ENCODE measurements at regions not wholly inside any gene's neighbourhood (a gene's known extent, or its start where the extent isn't known, plus 50 kb on each side); places are given as distances from the start of the nearest gene placed in this dataset.
"Not testable (repeated sequence)": the region's sequence is repeated elsewhere in the genome, so short reads cannot be mapped to it uniquely, and the experiment has no call there.

GRCh38 chr11:67820081-67820480 is 145.7 kb upstream of the ALDH3B2 start:
- TF ChIP-seq, protein P1, sequence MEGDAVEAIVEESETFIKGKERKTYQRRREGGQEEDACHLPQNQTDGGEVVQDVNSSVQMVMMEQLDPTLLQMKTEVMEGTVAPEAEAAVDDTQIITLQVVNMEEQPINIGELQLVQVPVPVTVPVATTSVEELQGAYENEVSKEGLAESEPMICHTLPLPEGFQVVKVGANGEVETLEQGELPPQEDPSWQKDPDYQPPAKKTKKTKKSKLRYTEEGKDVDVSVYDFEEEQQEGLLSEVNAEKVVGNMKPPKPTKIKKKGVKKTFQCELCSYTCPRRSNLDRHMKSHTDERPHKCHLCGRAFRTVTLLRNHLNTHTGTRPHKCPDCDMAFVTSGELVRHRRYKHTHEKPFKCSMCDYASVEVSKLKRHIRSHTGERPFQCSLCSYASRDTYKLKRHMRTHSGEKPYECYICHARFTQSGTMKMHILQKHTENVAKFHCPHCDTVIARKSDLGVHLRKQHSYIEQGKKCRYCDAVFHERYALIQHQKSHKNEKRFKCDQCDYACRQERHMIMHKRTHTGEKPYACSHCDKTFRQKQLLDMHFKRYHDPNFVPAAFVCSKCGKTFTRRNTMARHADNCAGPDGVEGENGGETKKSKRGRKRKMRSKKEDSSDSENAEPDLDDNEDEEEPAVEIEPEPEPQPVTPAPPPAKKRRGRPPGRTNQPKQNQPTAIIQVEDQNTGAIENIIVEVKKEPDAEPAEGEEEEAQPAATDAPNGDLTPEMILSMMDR (conservative IDR thresholded peaks at IDR 0.05): no peak
- TF ChIP-seq ZFX (IDR thresholded peaks at IDR 0.05): no peak
- H3K27ac ChIP-seq: no peak overlapping the region

- not testable (repeated sequence) for H3K27ac ChIP-seq
Observed at GRCh38 chr11:67817558-67817957, 143.1 kb upstream of the ALDH3B2 start.

GRCh38 chr11:67809301-67809700 is 134.9 kb upstream of the ALDH3B2 start:
- not testable (repeated sequence) for H3K27ac ChIP-seq

- H3K27ac ChIP-seq: not testable (repeated sequence)
Observed at GRCh38 chr11:67807896-67808295, 133.5 kb upstream of the ALDH3B2 start.

GRCh38 chr11:67806728-67807235 is 132.4 kb upstream of the ALDH3B2 start:
- peak overlapping the region; percentile 60 for H3K27ac ChIP-seq

DNA sequence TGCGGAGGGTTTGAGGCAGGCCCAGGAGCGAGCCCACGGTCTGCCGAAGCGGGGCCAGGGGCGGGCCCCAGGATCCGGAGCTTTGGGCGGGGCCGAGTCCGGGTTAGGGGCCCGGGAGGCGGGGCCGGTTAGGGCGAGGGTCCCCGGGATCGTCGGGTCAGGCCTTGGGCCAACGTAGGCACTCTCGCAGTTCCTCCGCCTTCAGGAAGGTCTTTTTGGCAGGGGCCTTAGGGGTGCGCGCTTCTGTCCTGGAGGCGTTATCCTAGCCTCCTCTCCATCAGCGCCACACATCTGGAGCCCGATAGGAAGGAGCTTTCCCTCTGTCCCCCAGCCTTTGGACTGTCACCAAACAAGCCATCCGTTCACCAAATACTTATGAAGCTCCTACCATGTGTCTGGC is 131.8 kb upstream of the ALDH3B2 start:
- peak overlapping the region; percentile 60 for H3K27ac ChIP-seq

DNA sequence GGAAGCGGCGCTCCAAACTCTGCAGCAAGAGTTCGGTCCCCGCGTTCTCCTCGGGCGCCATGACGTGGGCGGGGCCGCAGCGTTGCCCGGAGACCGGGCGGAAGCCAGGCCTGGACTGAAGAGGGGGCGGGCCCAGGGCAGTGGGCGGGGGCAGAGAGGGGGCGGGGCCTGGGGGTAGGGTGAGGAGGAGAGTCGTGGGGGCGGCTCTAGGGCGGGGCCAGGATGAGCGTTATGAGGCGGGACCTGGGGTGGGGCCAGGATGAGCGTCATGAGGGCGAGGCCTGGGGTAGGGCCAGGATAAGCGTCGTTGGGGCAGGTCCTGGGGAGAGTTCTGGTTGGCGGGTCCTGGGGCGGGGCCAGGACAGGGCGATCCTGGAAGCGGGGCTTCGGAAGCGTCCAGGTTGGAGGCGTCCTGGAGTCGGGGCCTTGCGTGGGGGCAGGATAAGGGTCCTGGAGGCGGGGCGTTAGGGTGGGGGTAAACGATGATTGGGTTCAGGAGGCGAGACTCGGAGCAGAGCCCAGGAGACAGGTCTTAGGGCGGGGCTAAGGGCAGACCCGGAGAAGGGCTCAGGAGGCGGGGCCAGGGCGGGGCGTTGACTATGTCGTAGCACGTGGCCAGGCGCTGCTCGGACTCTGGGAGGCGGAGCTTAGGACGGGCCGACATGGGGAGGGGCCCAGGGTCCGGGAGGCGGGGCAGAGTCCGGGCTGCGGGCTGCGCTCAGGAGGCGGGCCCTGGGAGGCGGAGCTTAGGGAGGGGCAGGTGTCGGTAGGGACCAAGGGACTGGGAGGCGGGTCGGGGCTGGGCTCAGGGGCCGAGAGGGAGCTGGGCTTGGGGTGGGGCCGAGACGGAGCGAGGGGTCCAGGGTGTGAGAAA is 131.1 kb upstream of the ALDH3B2 start:
- peak overlapping the region; percentile 60 for H3K27ac ChIP-seq

DNA sequence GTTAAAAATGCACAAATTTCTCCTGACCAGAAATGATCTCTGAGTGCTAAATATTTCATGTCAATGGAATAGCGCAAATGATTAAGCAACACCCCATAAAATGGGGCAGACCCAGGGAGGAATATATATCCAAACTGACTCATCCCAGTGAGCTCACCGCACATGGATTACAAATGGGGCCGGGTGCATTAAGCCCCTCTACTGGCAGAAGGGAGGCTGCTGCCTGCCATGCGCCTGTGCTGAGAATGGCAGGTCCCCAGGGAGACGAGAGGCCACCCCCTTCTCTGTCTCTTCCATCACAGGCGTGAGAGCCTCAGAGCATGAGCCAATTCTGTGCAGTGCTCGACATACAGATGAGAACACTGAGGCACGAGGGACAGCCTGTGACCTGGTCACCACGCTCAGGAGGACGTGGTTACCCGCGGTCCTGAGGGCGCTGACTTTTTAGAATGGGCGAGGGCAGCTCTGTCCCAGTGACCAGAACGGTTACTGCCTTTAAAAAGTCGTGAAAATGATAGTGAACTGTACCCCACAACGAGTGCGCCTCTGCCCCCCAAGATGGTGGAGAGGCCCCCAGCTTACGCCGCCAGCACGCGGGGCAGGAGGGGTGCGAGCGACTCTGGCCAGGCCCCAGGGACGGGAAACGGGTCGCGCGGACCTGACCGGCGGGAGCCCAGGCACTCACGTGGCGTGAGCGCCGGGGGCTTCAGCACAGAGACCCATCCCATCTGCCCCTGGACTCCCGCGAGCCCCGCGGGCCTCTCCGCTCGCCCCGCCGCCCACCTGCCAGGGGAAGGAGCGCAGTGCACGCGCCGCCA is 130.2 kb upstream of the ALDH3B2 start:
- peak overlapping the region; percentile 60 for H3K27ac ChIP-seq

GRCh38 chr11:67803519-67803918 is 129.1 kb upstream of the ALDH3B2 start:
- not testable (repeated sequence) for H3K27ac ChIP-seq

DNA sequence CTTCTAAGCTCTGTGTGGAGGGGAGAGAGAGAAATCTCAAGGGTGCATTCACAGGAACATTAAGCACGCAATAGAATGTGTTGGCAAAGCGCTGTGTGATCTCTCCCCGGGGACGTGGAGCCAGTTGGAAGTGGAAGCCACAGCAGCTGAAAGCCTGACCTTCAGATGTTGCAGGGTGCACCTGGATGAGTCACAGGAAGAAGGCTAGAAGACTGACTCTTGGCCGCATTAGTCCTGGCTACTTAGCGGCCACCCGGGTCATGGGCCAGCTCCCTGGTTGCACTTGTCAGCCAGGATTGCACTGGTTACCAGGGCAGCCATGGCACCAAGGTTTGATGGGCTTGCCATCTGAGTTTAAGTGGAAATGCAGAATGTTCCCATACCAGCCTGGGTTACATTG is 128.6 kb upstream of the ALDH3B2 start:
- H3K27ac ChIP-seq: not testable (repeated sequence)

DNA sequence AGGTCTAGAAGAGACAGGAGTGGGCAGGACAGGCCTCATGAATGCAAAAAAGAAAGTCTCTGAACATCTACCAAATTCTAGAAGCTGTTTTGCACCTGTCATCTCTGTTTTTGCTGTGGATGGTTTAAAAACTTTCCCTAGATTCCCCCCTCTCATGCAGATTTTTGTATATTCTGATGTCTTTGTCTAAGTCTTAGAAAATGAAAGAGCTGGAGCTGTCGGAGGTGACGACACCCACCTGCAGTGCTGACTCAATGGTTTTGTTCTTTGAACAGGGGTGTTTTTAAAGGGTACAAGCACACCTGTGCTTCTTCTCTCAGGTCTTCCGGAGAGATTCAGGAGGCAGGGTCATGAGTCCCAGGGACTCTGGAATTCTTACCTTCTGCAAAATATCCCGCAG is 128.2 kb upstream of the ALDH3B2 start:
- H3K27ac ChIP-seq: not testable (repeated sequence)

DNA sequence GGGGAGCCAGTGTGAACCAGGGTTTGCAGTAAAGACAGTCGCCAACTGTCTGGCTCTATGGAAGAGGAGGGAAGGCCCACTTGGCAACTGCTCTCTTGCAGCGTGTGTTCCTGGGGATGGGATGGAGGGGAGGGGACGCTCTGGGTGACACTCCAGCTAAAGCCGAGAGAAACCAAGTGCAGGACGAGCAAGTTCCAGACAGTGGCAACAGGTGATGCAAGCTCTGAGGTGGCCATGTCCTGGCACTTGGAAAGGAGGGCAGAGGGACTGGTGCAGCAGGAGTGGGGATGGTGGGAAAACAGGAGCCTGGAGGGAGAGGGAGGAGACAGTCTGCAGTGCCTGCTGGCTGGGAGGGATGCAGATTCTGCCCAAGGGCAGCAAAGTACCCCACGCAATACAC is 127.0 kb upstream of the ALDH3B2 start:
- not testable (repeated sequence) for H3K27ac ChIP-seq

DNA sequence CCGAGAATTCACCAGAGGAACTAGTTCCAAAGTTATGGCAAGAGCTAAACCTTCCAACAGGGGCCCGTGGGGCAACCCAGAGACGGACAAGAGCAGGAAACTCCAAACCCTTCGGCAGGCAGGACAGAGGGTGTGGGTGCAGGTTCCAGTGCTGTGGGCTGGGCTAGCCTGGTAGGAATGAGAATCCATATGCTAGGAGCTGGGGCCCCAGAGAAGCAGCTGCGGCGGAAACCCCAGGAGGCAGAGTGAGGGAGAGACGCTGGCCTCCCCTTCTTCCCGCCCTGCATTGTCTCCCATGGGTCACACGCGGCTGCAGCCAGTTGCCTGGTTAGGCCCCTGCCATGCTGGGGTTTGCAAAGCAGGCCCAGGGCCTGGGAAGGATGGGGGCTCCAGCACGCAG is 126.2 kb upstream of the ALDH3B2 start:
- not testable (repeated sequence) for H3K27ac ChIP-seq

DNA sequence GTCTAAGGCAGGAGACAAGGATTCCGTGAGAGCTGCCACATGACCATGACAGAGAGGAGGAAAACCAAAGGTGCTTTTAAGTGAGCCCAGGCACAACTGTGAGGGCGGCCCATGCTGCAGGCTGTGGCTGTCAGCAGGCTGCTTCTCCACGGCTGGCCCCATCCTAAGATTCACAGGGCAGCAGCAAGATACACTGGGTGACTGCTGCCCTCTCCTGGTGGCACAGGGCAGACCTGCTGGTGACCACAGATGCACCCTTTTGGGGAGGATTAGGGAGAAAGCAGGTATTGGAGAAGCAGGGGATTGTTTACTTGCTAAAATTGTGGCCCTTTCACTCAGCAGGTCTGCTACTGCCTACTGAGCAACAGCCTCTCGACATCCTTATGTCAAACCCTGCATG is 125.4 kb upstream of the ALDH3B2 start:
- TF ChIP-seq, protein P1 (conservative IDR thresholded peaks at IDR 0.05): peak; percentile 70
- not testable (repeated sequence) for H3K27ac ChIP-seq

- H3K27ac ChIP-seq: not testable (repeated sequence)
Observed at GRCh38 chr11:67797726-67798521, 123.5 kb upstream of the ALDH3B2 start.

Data from C4-2B (cell line).